A673 (cell line): ENCODE measurements at regions not wholly inside any gene's neighbourhood (a gene's known extent, or its start where the extent isn't known, plus 50 kb on each side); places are given as distances from the start of the nearest gene placed in this dataset.

Experiments used
- BruUV-seq: library from RNA; stranded (reverse); fragments of 400-500 nt; replicated peaks from 2 replicates; lab custom pipeline; 2021; lab: Mats Ljungman, UMichigan
- CTCF ChIA-PET: fragments of 300-600 bp; sonication (Branson Sonifier 250); formaldehyde crosslinking; loops from one replicate; lab custom pipeline; 2022; ENCODE audit warnings: antibody characterized with exemption; lab: Charles Lee
- POLR2A ChIA-PET: fragments of 300-600 bp; sonication (Branson Sonifier 250); formaldehyde crosslinking; loops from one replicate; lab custom pipeline; 2022; ENCODE audit warnings: antibody characterized with exemption; ENCODE audit not compliant: low non-redundant PET; lab: Charles Lee
- DNase-seq: peaks from one replicate; pipeline ENCODE4 v3.0.0-alpha.2; 2015; ENCODE audit warnings: low spot score
- H3K27ac ChIP-seq: fragments of 200-600 bp; sonication (generic); 2 replicates; pipeline ENCODE4 v1.5.1; 2016; ENCODE audit warnings: mixed run types, low read depth, mild to moderate bottlenecking, mixed read lengths, antibody characterized with exemption, low read length; ENCODE audit not compliant: poor library complexity, severe bottlenecking
- H3K27me3 ChIP-seq: fragments of 200-600 bp; sonication (generic); replicated peaks from 2 replicates; pipeline ENCODE4 v1.6.1; 2017; ENCODE audit warnings: mixed run types, low read depth, mild to moderate bottlenecking, mixed read lengths, antibody characterized with exemption, low read length; ENCODE audit not compliant: insufficient read depth, poor library complexity
- H3K36me3 ChIP-seq: fragments of 200-600 bp; sonication (generic); 2 replicates; pipeline ENCODE4 v1.6.1; 2016; ENCODE audit warnings: mixed run types, mild to moderate bottlenecking, mixed read lengths, antibody characterized with exemption, low read length; ENCODE audit not compliant: insufficient read depth, poor library complexity, severe bottlenecking
- H3K4me1 ChIP-seq: fragments of 200-600 bp; sonication (generic); 2 replicates; pipeline ENCODE4 v1.6.1; 2017; ENCODE audit warnings: mixed run types, mild to moderate bottlenecking, mixed read lengths, antibody characterized with exemption, low read length; ENCODE audit not compliant: insufficient read depth, poor library complexity, severe bottlenecking
- H3K4me3 ChIP-seq: fragments of 200-600 bp; sonication (generic); 2 replicates; pipeline ENCODE4 v1.5.1; 2016; ENCODE audit warnings: low read depth, mixed run types, mild to moderate bottlenecking, mixed read lengths, low read length; ENCODE audit not compliant: poor library complexity, severe bottlenecking
- H3K9me3 ChIP-seq: fragments of 200-600 bp; sonication (generic); 2 replicates; pipeline ENCODE4 v1.6.1; 2016; ENCODE audit warnings: mixed run types, low read depth, mild to moderate bottlenecking, mixed read lengths, antibody characterized with exemption, low read length; ENCODE audit not compliant: poor library complexity, severe bottlenecking
- CTCF ChIP-seq: fragments of 300-800, 200-600 bp; sonication (generic); conservative IDR thresholded peaks from 2 replicates; pipeline ENCODE4 v1.5.1; 2017; ENCODE audit warnings: low read depth, mild to moderate bottlenecking, antibody characterized with exemption, low read length, moderate library complexity, mixed read lengths
- EZH2 ChIP-seq: fragments of 200-600 bp; sonication (generic); IDR thresholded peaks from 2 replicates; pipeline ENCODE4 v1.6.1; 2017; ENCODE audit warnings: borderline replicate concordance, low read depth, mild to moderate bottlenecking, mixed read lengths, antibody characterized with exemption, low read length; ENCODE audit not compliant: poor library complexity, severe bottlenecking
- intact Hi-C: fragments of 100-400 bp; cut with micrococcal nuclease; formaldehyde crosslinking; loops from one replicate; pipeline ENCODE4 v1.10.0; 2022; ENCODE audit not compliant: unreplicated experiment

- no peak overlapping the region for H3K4me3 ChIP-seq
- ChIA-PET CTCF (interaction anchor here (0.6 to 1.4 kb wide), 3 partner anchors 30 to 444 kb away, joined by 3 to 14 read pairs (median 3); no protein-coding TSS in a partner anchor), POLR2A (no interaction called here)
- H3K9me3 ChIP-seq, result no peaks in the 10 kb centered on the region
- no peaks in the 10 kb centered on the region for H3K36me3 ChIP-seq
- intact Hi-C loops, result no loop called here
- TF ChIP-seq EZH2, result no peak
- TF ChIP-seq CTCF, result no peak
- no TSS peak for BruUV-seq
- H3K27ac ChIP-seq, result no peak overlapping the region
- peaks cover 12% of the 10 kb centered on the region for H3K27me3 ChIP-seq
- no peaks in the 10 kb centered on the region for H3K4me1 ChIP-seq
- DNase-seq, result no peak
Observed at GRCh38 chr16:86073763-86074493, 175.0 kb downstream of the IRF8 start.

GRCh38 chr16:86074651-86075487 lies 175.9 kb downstream of the IRF8 start:
- no peak overlapping the region for H3K4me3 ChIP-seq
- no peaks in the 10 kb centered on the region for H3K36me3 ChIP-seq
- intact Hi-C loops, result no loop called here
- no TSS peak for BruUV-seq
- peaks cover 22% of the 10 kb centered on the region for H3K27me3 ChIP-seq
- H3K4me1 ChIP-seq, result no peaks in the 10 kb centered on the region
- DNase-seq, result no peak
- no peak overlapping the region for H3K27ac ChIP-seq
- no peaks in the 10 kb centered on the region for H3K9me3 ChIP-seq
- ChIA-PET POLR2A (no interaction called here), CTCF (interaction anchor here (0.6 kb wide), 1 partner anchor 256 kb away, joined by 3 read pairs; no protein-coding TSS in a partner anchor)
- TF ChIP-seq CTCF (no peak), EZH2 (no peak)

GRCh38 chr16:86075488-86075785 lies 176.5 kb downstream of the IRF8 start:
- CTCF ChIA-PET, result no interaction called here
- no TSS peak for BruUV-seq
- DNase-seq, result no peak
- TF ChIP-seq EZH2, result no peak
- no peak for TF ChIP-seq CTCF
- no peak overlapping the region for H3K4me3 ChIP-seq
- H3K27me3 ChIP-seq, result peaks cover 27% of the 10 kb centered on the region
- H3K36me3 ChIP-seq, result no peaks in the 10 kb centered on the region
- intact Hi-C loops, result no loop called here
- H3K9me3 ChIP-seq, result no peaks in the 10 kb centered on the region
- no peak overlapping the region for H3K27ac ChIP-seq
- no peaks in the 10 kb centered on the region for H3K4me1 ChIP-seq
- POLR2A ChIA-PET, result no interaction called here
